Ovary (tissue), 7 donors: ENCODE measurements at regions not wholly inside any gene's neighbourhood (a gene's known extent, or its start where the extent isn't known, plus 50 kb on each side); places are given as distances from the start of the nearest gene placed in this dataset.

ENCODE experiments used
- DNase-seq, 5 donors: peaks; one replicate each; pipeline ENCODE4 v3.0.0-alpha.2; 2019 to 2020
- H3K27ac ChIP-seq, 2 donors: fragments of 200-600 bp; one replicate each; pipeline versions ENCODE4 v1.5.1 to v1.8.0; 2019 to 2022
- H3K27me3 ChIP-seq: fragments of 200-600 bp; one replicate; pipeline ENCODE4 v1.8.0; 2022
- H3K36me3 ChIP-seq: fragments of 200-600 bp; sonication (generic); one replicate; pipeline ENCODE4 v1.5.1; 2019
- H3K4me1 ChIP-seq: one replicate; pipeline ENCODE4 v1.8.1; 2013; ENCODE audit warnings: mild to moderate bottlenecking, moderate library complexity; ENCODE audit not compliant: insufficient read depth
- H3K4me3 ChIP-seq: fragments of 200-600 bp; sonication (generic); one replicate; pipeline ENCODE4 v1.5.1; 2017
- H3K9me3 ChIP-seq, 2 donors: fragments of 200-600 bp in 1 of 2; sonication (generic) in 1 of 2; one replicate each; pipeline versions ENCODE4 v1.5.1 to v1.8.1; 2013 to 2019; ENCODE audit warnings: mild to moderate bottlenecking in 1 of 2, moderate library complexity in 1 of 2
- CTCF ChIP-seq, 3 donors: fragments of 450-650 bp in 2 of 3; fragments of 200-600 bp in 1 of 3; IDR thresholded peaks; one replicate each; pipeline versions ENCODE4 v1.5.1 to v1.8.0; 2016 to 2022; ENCODE audit warnings: antibody characterized with exemption in 3 of 3, mild to moderate bottlenecking in 1 of 3
- EP300 ChIP-seq: sonication (generic); formaldehyde crosslinking; IDR thresholded peaks from one replicate; pipeline ENCODE4 v1.6.1; 2017; ENCODE audit warnings: antibody characterized with exemption
- POLR2A ChIP-seq: fragments of 450-650 bp; IDR thresholded peaks from one replicate; pipeline ENCODE4 v1.6.1; 2017; ENCODE audit warnings: antibody characterized with exemption, mild to moderate bottlenecking, moderate library complexity
- WGBS, 3 donors: extraction: QIAGEN DNeasy Blood & Tissue Kit in 1 of 3; methylation state at CpG; one replicate each; pipeline versions ENCODE4 v1.1.5 to v1.1.7; 2013 to 2017; 5-methylcytosine and 5-hydroxymethylcytosine counted together
- intact Hi-C, 4 donors: fragments of 100-400 bp; cut with DNase I; formaldehyde crosslinking; loops; one replicate each; pipeline versions ENCODE4 v1.11.0 to v1.15.1; 2022 to 2023
- donor health status: DM: no; HTN: no; CAD: no; lungs with moderate emphysema.
- donor health status: DM: no; HTN: no; CAD: no.
- donor health status: Bipolar disorder and iron deficiency.
- donor health status: DM: no; HTN: no; CAD: no.
- donor health status: DM: yes; HTN: yes; CAD: no.

- intact Hi-C loops, result no loop called here
- H3K4me1 ChIP-seq, result no peaks in the 10 kb centered on the region
- H3K4me3 ChIP-seq, result no peak overlapping the region
- DNase-seq, result no peak
- H3K9me3 ChIP-seq, result no peaks in the 10 kb centered on the region
- no peak for TF ChIP-seq POLR2A
- TF ChIP-seq CTCF (IDR thresholded peaks at IDR 0.05), result no peak
- TF ChIP-seq EP300, result no peak
- no peak overlapping the region for H3K27ac ChIP-seq
- no peaks in the 10 kb centered on the region for H3K27me3 ChIP-seq
- H3K36me3 ChIP-seq, result no peaks in the 10 kb centered on the region
- 17 to 24% (median 19%) methylated on average over 2 of the region's 2 CpGs for WGBS, 3 donors
Observed at GRCh38 chr3:103818800-103819199, 1384.0 kb downstream of the ZPLD1 start.

- no peaks in the 10 kb centered on the region for H3K36me3 ChIP-seq
- TF ChIP-seq POLR2A (no peak), CTCF (IDR thresholded peaks at IDR 0.05) (no peak), EP300 (no peak)
- no peak for DNase-seq
- H3K27me3 ChIP-seq, result no peaks in the 10 kb centered on the region
- no peaks in the 10 kb centered on the region for H3K4me1 ChIP-seq
- intact Hi-C loops, result no loop called here
- no peak overlapping the region for H3K4me3 ChIP-seq
- no peaks in the 10 kb centered on the region for H3K9me3 ChIP-seq
- no peak overlapping the region for H3K27ac ChIP-seq
Observed at GRCh38 chr3:103825586-103825985, 1390.8 kb downstream of the ZPLD1 start.

GRCh38 chr3:103829723-103830326 lies 1395.0 kb downstream of the ZPLD1 start:
- Histone ChIP-seq H3K9me3 (no peaks in the 10 kb centered on the region), H3K36me3 (no peaks in the 10 kb centered on the region), H3K4me3 (no peak overlapping the region), H3K27me3 (no peaks in the 10 kb centered on the region), H3K4me1 (no peaks in the 10 kb centered on the region), H3K27ac (no peak overlapping the region)
- no peak for TF ChIP-seq POLR2A
- TF ChIP-seq CTCF (IDR thresholded peaks at IDR 0.05), result no peak
- no peak for TF ChIP-seq EP300
- intact Hi-C loops, result no loop called here
- no peak for DNase-seq

GRCh38 chr3:103847081-103848062 lies 1412.6 kb downstream of the ZPLD1 start:
- TF ChIP-seq EP300, result no peak
- TF ChIP-seq POLR2A, result no peak
- no peak for TF ChIP-seq CTCF (IDR thresholded peaks at IDR 0.05)
- no peaks in the 10 kb centered on the region for H3K27me3 ChIP-seq
- DNase-seq, result no peak
- H3K36me3 ChIP-seq, result no peaks in the 10 kb centered on the region
- intact Hi-C loops, result loop anchor here in 1 of 4 donors (2.0 kb wide), 1 partner anchor 13 kb away; no protein-coding TSS in a partner anchor
- no peaks in the 10 kb centered on the region for H3K9me3 ChIP-seq
- H3K4me1 ChIP-seq, result no peaks in the 10 kb centered on the region
- no peak overlapping the region for H3K4me3 ChIP-seq
- WGBS, 3 donors, result 53 to 69% (median 58%) methylated on average over 8 of the region's 8 CpGs
- no peak overlapping the region for H3K27ac ChIP-seq
